ENCODE measurements at regions not wholly inside any gene's neighbourhood (a gene's known extent, or its start where the extent isn't known, plus 50 kb on each side); places are given as distances from the start of the nearest gene placed in this dataset.

DNA sequence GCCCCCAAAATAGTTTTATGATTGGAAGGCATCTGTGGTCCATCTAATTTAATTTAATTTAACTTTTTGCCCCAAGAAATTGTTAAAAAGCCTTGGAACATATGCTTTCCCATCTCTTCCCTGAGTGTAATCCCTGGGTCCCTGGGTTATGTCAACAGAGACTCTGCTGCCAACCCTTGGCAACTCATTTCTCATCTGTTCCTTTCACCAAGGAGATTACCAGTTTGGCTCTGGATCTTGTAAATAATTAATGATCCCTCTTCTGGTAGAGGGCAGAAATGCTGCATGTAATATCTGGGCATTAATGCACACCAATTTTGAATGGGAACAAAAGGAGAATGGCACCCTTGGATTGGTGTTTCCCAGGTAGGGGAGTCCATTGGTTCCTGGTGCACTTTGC, 514.2 kb downstream of the CCSER2 start:
- intact Hi-C loops (cut with micrococcal nuclease; ENCODE audit: unreplicated experiment): no loop called here

DNA sequence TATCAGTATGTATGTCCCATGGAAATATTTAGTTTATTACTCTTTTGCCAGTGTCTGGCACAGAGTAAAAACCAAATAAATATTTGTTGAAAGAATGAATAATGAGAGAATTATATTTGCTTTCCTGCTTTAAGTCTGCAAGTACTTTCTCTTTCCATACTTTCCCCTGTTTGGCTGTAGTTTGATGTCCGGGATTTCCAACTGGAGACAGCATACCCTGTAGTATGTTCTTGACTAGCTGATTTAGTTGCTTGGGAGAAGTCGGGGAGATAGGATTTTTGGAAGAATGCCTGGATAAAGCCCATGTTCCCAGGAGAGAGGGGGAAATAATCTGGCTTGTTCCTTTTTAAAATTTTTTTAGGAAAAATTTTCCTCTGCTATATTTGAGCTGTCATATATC, 516.1 kb downstream of the CCSER2 start:
- ChIA-PET CTCF (no interaction called here), POLR2A (ENCODE audit: low non-redundant PET) (no interaction called here)
- Histone ChIP-seq H3K4me1 (ENCODE audit: insufficient read depth, low read length, poor library complexity, severe bottlenecking) (no peaks in the 10 kb centered on the region), H3K4me3 (ENCODE audit: low read depth, low read length, poor library complexity, severe bottlenecking) (no peak overlapping the region), H3K36me3 (ENCODE audit: insufficient read depth, low read length, poor library complexity, severe bottlenecking) (no peaks in the 10 kb centered on the region), H3K9me3 (ENCODE audit: low read depth, low read length, poor library complexity, severe bottlenecking) (no peaks in the 10 kb centered on the region), H3K27ac (ENCODE audit: low read depth, low read length, poor library complexity, severe bottlenecking) (no peak overlapping the region), H3K27me3 (replicated peaks; ENCODE audit: insufficient read depth, low read depth, low read length, poor library complexity) (peaks cover 10% of the 10 kb centered on the region)
- TF ChIP-seq CTCF (conservative IDR thresholded peaks at IDR 0.05; ENCODE audit: low read depth, low read length): no peak
- TF ChIP-seq EZH2 (IDR thresholded peaks at IDR 0.05; ENCODE audit: borderline replicate concordance, low read depth, low read length, poor library complexity, severe bottlenecking): no peak
- intact Hi-C loops (cut with micrococcal nuclease; ENCODE audit: unreplicated experiment): no loop called here
- DNase-seq (ENCODE audit: low spot score): no peak
- no TSS peak for BruUV-seq (replicated peaks)

More for the DNA sequence above, 514.2 kb downstream of the CCSER2 start:
- no peak for TF ChIP-seq CTCF (conservative IDR thresholded peaks at IDR 0.05; ENCODE audit: low read depth, low read length)
- TF ChIP-seq EZH2 (IDR thresholded peaks at IDR 0.05; ENCODE audit: borderline replicate concordance, low read depth, low read length, poor library complexity, severe bottlenecking): no peak
- Histone ChIP-seq H3K9me3 (ENCODE audit: low read depth, low read length, poor library complexity, severe bottlenecking) (no peaks in the 10 kb centered on the region), H3K4me1 (ENCODE audit: insufficient read depth, low read length, poor library complexity, severe bottlenecking) (no peaks in the 10 kb centered on the region), H3K27ac (ENCODE audit: low read depth, low read length, poor library complexity, severe bottlenecking) (no peak overlapping the region), H3K27me3 (replicated peaks; ENCODE audit: insufficient read depth, low read depth, low read length, poor library complexity) (peaks cover 25% of the 10 kb centered on the region), H3K36me3 (ENCODE audit: insufficient read depth, low read length, poor library complexity, severe bottlenecking) (no peaks in the 10 kb centered on the region), H3K4me3 (ENCODE audit: low read depth, low read length, poor library complexity, severe bottlenecking) (no peak overlapping the region)
- CTCF ChIA-PET: no interaction called here
- POLR2A ChIA-PET (ENCODE audit: low non-redundant PET): no interaction called here
- BruUV-seq (replicated peaks): no TSS peak
- no peak for DNase-seq (ENCODE audit: low spot score)

- Histone ChIP-seq H3K4me1 (ENCODE audit: insufficient read depth, low read length, poor library complexity, severe bottlenecking) (no peaks in the 10 kb centered on the region), H3K4me3 (ENCODE audit: low read depth, low read length, poor library complexity, severe bottlenecking) (no peak overlapping the region), H3K9me3 (ENCODE audit: low read depth, low read length, poor library complexity, severe bottlenecking) (no peaks in the 10 kb centered on the region), H3K27me3 (replicated peaks; ENCODE audit: insufficient read depth, low read depth, low read length, poor library complexity) (peaks cover 8% of the 10 kb centered on the region), H3K27ac (ENCODE audit: low read depth, low read length, poor library complexity, severe bottlenecking) (no peak overlapping the region), H3K36me3 (ENCODE audit: insufficient read depth, low read length, poor library complexity, severe bottlenecking) (no peaks in the 10 kb centered on the region)
- BruUV-seq (replicated peaks): no TSS peak
- peak; percentile 39 for DNase-seq (ENCODE audit: low spot score)
- no peak for TF ChIP-seq EZH2 (IDR thresholded peaks at IDR 0.05; ENCODE audit: borderline replicate concordance, low read depth, low read length, poor library complexity, severe bottlenecking)
- peak; percentile 51 for TF ChIP-seq CTCF (conservative IDR thresholded peaks at IDR 0.05; ENCODE audit: low read depth, low read length)
- ChIA-PET POLR2A (ENCODE audit: low non-redundant PET) (no interaction called here), CTCF (no interaction called here)
- intact Hi-C loops (cut with micrococcal nuclease; ENCODE audit: unreplicated experiment): loop anchor here (5.0 kb wide), 1 partner anchor 1532 kb away; no protein-coding TSS in a partner anchor
Observed at GRCh38 chr10:84845628-84846261, 517.4 kb downstream of the CCSER2 start.
